ENCODE measurements at regions not wholly inside any gene's neighbourhood (a gene's known extent, or its start where the extent isn't known, plus 50 kb on each side); places are given as distances from the start of the nearest gene placed in this dataset.

- Histone ChIP-seq H3K4me1 (ENCODE audit: insufficient read depth, low read length) (no peaks in the 10 kb centered on the region), H2BK12ac (ENCODE audit: insufficient read length, low read depth, low read length) (no peak overlapping the region), H4K20me1 (ENCODE audit: control insufficient read depth, insufficient read depth, insufficient read length) (no peaks in the 10 kb centered on the region), H3K56ac (ENCODE audit: insufficient read length, low read depth, low read length) (no peak overlapping the region), H2AK5ac (ENCODE audit: insufficient read length, low read length) (no peak overlapping the region), H2BK120ac (ENCODE audit: low read depth, low read length, poor library complexity, severe bottlenecking) (no peak overlapping the region), H3K9ac (ENCODE audit: extremely low read depth, insufficient read length, low read length) (no peak overlapping the region), H3K27ac (ENCODE audit: insufficient read length, low read depth, low read length) (no peak overlapping the region), H2AFZ (ENCODE audit: low read length) (no peak overlapping the region), H3K14ac (ENCODE audit: insufficient read depth, low read length) (no peak overlapping the region), H3K79me2 (ENCODE audit: insufficient read depth, low read length) (no peaks in the 10 kb centered on the region), H3K9me3 (ENCODE audit: control insufficient read depth, low read depth, low read length) (no peaks in the 10 kb centered on the region), H4K8ac (replicated peaks; ENCODE audit: insufficient read length, low read depth, low read length) (no peak overlapping the region), H3K18ac (ENCODE audit: insufficient read length, low read depth, low read length) (no peak overlapping the region), H3K23ac (ENCODE audit: insufficient read length, low read depth, low read length) (no peak overlapping the region), H4K91ac (ENCODE audit: insufficient read length, low read depth, low read length) (no peak overlapping the region), H3K4me2 (ENCODE audit: insufficient read depth, insufficient read length, low read length) (no peak overlapping the region), H3K23me2 (ENCODE audit: insufficient read length, low read depth, low read length, poor library complexity, severe bottlenecking) (no peaks in the 10 kb centered on the region), H3K79me1 (ENCODE audit: insufficient read depth, low read depth, low read length, poor library complexity, severe bottlenecking) (no peaks in the 10 kb centered on the region), H3T11ph (ENCODE audit: low read length) (no peak overlapping the region), H3K4ac (ENCODE audit: low read depth, low read length) (no peak overlapping the region), H4K5ac (ENCODE audit: insufficient read length, low read depth, low read length) (no peak overlapping the region), H2BK5ac (ENCODE audit: insufficient read length, low read length) (no peak overlapping the region), H2BK20ac (ENCODE audit: low read depth, low read length, poor library complexity, severe bottlenecking) (no peak overlapping the region), H3K27me3 (ENCODE audit: insufficient read depth, low read length) (no peaks in the 10 kb centered on the region), H2BK15ac (ENCODE audit: low read depth, low read length) (no peak overlapping the region)
- Mint-ChIP-seq H3K36me3 (ENCODE audit: insufficient read depth in 1 of 3, low read depth in 3 of 3) (no peaks in the 10 kb centered on the region), H3K27ac (no peak overlapping the region), H3K4me1 (no peaks in the 10 kb centered on the region), H3K4me3 (no peak overlapping the region), H3K9me3 (no peaks in the 10 kb centered on the region), H3K27me3 (ENCODE audit: low read depth) (no peaks in the 10 kb centered on the region)
- no peak for DNase-seq
- WGBS (ENCODE audit: extremely low coverage, insufficient read length, low lambda C conversion rate) = no CpG with 5 or more reads among the region's 2 CpGs
- TF ChIP-seq CTCF (conservative IDR thresholded peaks at IDR 0.05) = no peak
Observed at GRCh38 chr6:164034602-164035140, 620.2 kb downstream of the QKI start.

Data from H9 (cell line).